Mesenchymal stem cell (in vitro differentiated cells and primary cell): ENCODE measurements at regions not wholly inside any gene's neighbourhood (a gene's known extent, or its start where the extent isn't known, plus 50 kb on each side); places are given as distances from the start of the nearest gene placed in this dataset.

Source experiments
- DNase-seq: peaks from one replicate; pipeline ENCODE4 v3.0.0-alpha.2; 2013
- H2AFZ ChIP-seq: one replicate; pipeline ENCODE4 v1.6.1; 2013; ENCODE audit warnings: low read depth, mild to moderate bottlenecking, control low read depth, inconsistent platforms, low read length, moderate library complexity
- H2AK5ac ChIP-seq: 2 replicates; pipeline ENCODE4 v1.6.1; 2013; ENCODE audit warnings: low read length, moderate library complexity, mild to moderate bottlenecking, inconsistent platforms; ENCODE audit not compliant: severe bottlenecking
- H2BK120ac ChIP-seq: one replicate; pipeline ENCODE4 v1.6.1; 2013; ENCODE audit warnings: low read depth, mild to moderate bottlenecking, inconsistent platforms, low read length, moderate library complexity
- H2BK12ac ChIP-seq, 2 experiments: one replicate each; pipeline ENCODE4 v1.6.1; 2013; ENCODE audit warnings: inconsistent platforms in 2 of 2, low read length in 2 of 2, mild to moderate bottlenecking in 2 of 2, moderate library complexity in 2 of 2, control low read depth in 1 of 2
- H2BK15ac ChIP-seq: one replicate; pipeline ENCODE4 v1.6.1; 2013; ENCODE audit warnings: mild to moderate bottlenecking, low read depth, inconsistent platforms; ENCODE audit not compliant: poor library complexity, severe bottlenecking
- H2BK5ac ChIP-seq: 2 replicates; pipeline ENCODE4 v1.6.1; 2013; ENCODE audit warnings: low read depth, mild to moderate bottlenecking, low read length, control low read depth, inconsistent platforms; ENCODE audit not compliant: poor library complexity, severe bottlenecking
- H3K14ac ChIP-seq, 2 experiments: one replicate each; pipeline ENCODE4 v1.6.1; 2013; ENCODE audit warnings: inconsistent platforms in 2 of 2, low read length in 2 of 2, control low read depth in 1 of 2, mild to moderate bottlenecking in 1 of 2, moderate library complexity in 1 of 2
- H3K18ac ChIP-seq, 2 experiments: one replicate each; pipeline ENCODE4 v1.6.1; 2013; ENCODE audit warnings: inconsistent platforms in 2 of 2, low read length in 2 of 2, control low read depth in 1 of 2, low read depth in 1 of 2, mild to moderate bottlenecking in 1 of 2
- H3K23ac ChIP-seq, 2 experiments: one replicate each; pipeline ENCODE4 v1.6.1; 2013; ENCODE audit warnings: inconsistent platforms in 2 of 2, low read length in 2 of 2, mild to moderate bottlenecking in 2 of 2, moderate library complexity in 2 of 2, control low read depth in 1 of 2
- H3K27ac ChIP-seq: 2 replicates; pipeline ENCODE4 v1.5.1; 2013; ENCODE audit warnings: mild to moderate bottlenecking, moderate library complexity, low read length, control low read depth, inconsistent platforms; ENCODE audit not compliant: poor library complexity, severe bottlenecking
- H3K27me3 ChIP-seq, 2 experiments: 2 replicates each; pipeline versions ENCODE4 v1.6.1 to v1.7.0; 2013; ENCODE audit warnings: low read length in 2 of 2, mild to moderate bottlenecking in 2 of 2, moderate library complexity in 2 of 2, control low read depth in 1 of 2, inconsistent platforms in 1 of 2; ENCODE audit not compliant: control insufficient read depth in 1 of 2, insufficient read depth in 1 of 2
- H3K36me3 ChIP-seq, 2 experiments: 2 replicates each; pipeline versions ENCODE4 v1.6.1 to v1.7.0; 2013; ENCODE audit warnings: low read length in 2 of 2, control low read depth in 1 of 2, inconsistent platforms in 1 of 2, low read depth in 1 of 2, mild to moderate bottlenecking in 1 of 2; ENCODE audit not compliant: insufficient read depth in 2 of 2, control insufficient read depth in 1 of 2
- H3K4ac ChIP-seq, 2 experiments: one replicate each; pipeline ENCODE4 v1.6.1; 2013; ENCODE audit warnings: inconsistent platforms in 2 of 2, low read length in 2 of 2, mild to moderate bottlenecking in 2 of 2, moderate library complexity in 2 of 2, control low read depth in 1 of 2, low read depth in 1 of 2
- H3K4me1 ChIP-seq: 2 replicates; pipeline ENCODE4 v1.6.1; 2013; ENCODE audit warnings: low read depth, low read length, control low read depth; ENCODE audit not compliant: control insufficient read depth, insufficient read depth
- H3K4me2 ChIP-seq: 2 replicates; pipeline ENCODE4 v1.6.1; 2013; ENCODE audit warnings: low read length, mild to moderate bottlenecking, inconsistent platforms; ENCODE audit not compliant: poor library complexity, severe bottlenecking
- H3K4me3 ChIP-seq, 2 experiments: 2 replicates each; pipeline versions ENCODE4 v1.5.1 to v1.7.0; 2013; ENCODE audit warnings: low read length in 2 of 2, mild to moderate bottlenecking in 2 of 2, control low read depth in 1 of 2, low read depth in 1 of 2; ENCODE audit not compliant: insufficient read depth in 1 of 2
- H3K79me1 ChIP-seq: replicated peaks from 2 replicates; pipeline ENCODE4 v1.6.1; 2013; ENCODE audit warnings: mild to moderate bottlenecking, control low read depth, low read length, inconsistent platforms; ENCODE audit not compliant: poor library complexity, severe bottlenecking
- H3K9ac ChIP-seq: 2 replicates; pipeline ENCODE4 v1.7.0; 2013; ENCODE audit warnings: mild to moderate bottlenecking, low read length, moderate library complexity
- H3K9me3 ChIP-seq: 2 replicates; pipeline ENCODE4 v1.7.0; 2013; ENCODE audit warnings: mild to moderate bottlenecking, low read length; ENCODE audit not compliant: control insufficient read depth
- H4K8ac ChIP-seq: one replicate; pipeline ENCODE4 v1.6.1; 2013; ENCODE audit warnings: inconsistent platforms, mild to moderate bottlenecking, low read length, moderate library complexity
- H4K91ac ChIP-seq: one replicate; pipeline ENCODE4 v1.6.1; 2013; ENCODE audit warnings: mild to moderate bottlenecking, low read length, inconsistent platforms
- WGBS: methylation state at CpG from one replicate; pipeline ENCODE4 v1.1.7; 2013; ENCODE audit warnings: mixed read lengths; 5-methylcytosine and 5-hydroxymethylcytosine counted together

DNA sequence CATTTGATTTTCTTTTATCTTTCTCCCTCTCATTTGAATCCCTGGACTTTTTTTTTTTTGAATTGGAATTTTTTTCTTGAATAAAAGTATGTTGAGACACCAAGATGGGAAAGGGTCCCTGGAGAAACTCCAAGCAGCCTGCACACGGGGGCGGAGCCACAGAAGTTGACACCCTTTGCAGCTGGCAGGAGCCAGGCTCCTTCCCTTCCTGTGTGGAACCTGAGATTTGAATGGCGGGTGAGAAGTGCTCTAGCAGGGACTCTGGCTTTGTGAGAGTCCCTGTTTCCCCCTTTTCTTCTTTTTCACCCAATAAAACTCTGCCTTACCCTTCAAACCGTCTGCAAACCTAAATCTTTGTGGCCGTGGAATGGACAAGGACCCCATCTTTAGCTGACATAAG, 1381.0 kb upstream of the MIR17HG start:
- Histone ChIP-seq H2BK12ac (no peak overlapping the region), H3K14ac (no peak overlapping the region), H2BK15ac (no peak overlapping the region), H3K4me1 (no peaks in the 10 kb centered on the region), H3K27me3 (no peaks in the 10 kb centered on the region), H2AK5ac (no peak overlapping the region), H3K4me3 (no peak overlapping the region), H3K9ac (no peak overlapping the region), H3K23ac (no peak overlapping the region), H2BK120ac (no peak overlapping the region), H4K8ac (no peak overlapping the region), H3K9me3 (no peaks in the 10 kb centered on the region), H2BK5ac (no peak overlapping the region), H3K18ac (no peak overlapping the region), H4K91ac (no peak overlapping the region), H3K4ac (no peak overlapping the region), H2AFZ (no peak overlapping the region), H3K4me2 (no peak overlapping the region), H3K27ac (no peak overlapping the region), H3K79me1 (no peaks in the 10 kb centered on the region), H3K36me3 (no peaks in the 10 kb centered on the region)
- DNase-seq, result no peak
- WGBS, result 88% methylated on average over 4 of the region's 5 CpGs

DNA sequence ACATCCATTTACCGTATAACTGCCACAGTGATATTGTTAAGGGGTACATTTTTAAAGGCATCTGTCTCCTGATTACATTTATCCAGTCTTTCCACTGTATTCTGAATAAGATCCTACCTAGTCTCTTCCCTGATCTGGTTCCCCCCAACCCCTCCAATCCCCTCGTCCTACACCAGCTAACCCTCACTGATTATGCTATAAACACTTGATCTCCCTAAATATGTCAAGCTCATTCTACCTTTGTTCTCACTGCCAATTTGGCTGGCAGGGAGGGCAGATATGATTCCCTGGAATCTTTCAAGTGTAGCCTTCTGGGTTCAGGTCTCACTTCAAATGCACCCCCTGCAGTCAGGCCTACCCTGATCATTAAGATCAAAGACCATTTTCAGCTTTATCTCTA, 1379.8 kb upstream of the MIR17HG start:
- Histone ChIP-seq H3K36me3 (no peaks in the 10 kb centered on the region), H3K4me3 (no peak overlapping the region), H3K4ac (no peak overlapping the region), H3K27me3 (no peaks in the 10 kb centered on the region), H3K4me2 (no peak overlapping the region), H3K14ac (no peak overlapping the region), H2BK120ac (no peak overlapping the region), H4K8ac (no peak overlapping the region), H2BK12ac (no peak overlapping the region), H3K18ac (no peak overlapping the region), H3K27ac (no peak overlapping the region), H3K9me3 (no peaks in the 10 kb centered on the region), H2AFZ (no peak overlapping the region), H3K79me1 (no peaks in the 10 kb centered on the region), H2BK5ac (no peak overlapping the region), H2BK15ac (no peak overlapping the region), H3K9ac (no peak overlapping the region), H2AK5ac (no peak overlapping the region), H3K23ac (no peak overlapping the region), H4K91ac (no peak overlapping the region), H3K4me1 (no peaks in the 10 kb centered on the region)
- DNase-seq, result no peak
- 97% methylated on average over 2 of the region's 2 CpGs for WGBS

DNA sequence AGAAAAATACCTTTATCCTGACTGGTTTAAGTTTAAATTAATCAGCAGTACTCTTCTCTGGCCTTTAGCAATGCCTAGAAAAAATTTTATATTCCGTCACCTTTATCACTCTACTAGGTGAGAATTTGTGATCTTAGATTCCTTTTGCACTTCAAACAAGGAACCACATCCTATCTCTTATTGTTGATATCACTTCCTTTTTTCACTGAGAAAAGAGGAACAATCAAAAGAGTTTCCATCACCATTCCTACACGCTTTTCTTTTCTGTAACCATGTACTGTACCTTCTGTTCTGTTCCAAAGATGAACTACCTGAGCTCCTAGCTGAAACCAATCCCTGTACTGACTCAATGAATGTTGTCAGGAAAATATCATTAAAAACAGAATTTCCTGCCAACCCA, 1379.0 kb upstream of the MIR17HG start:
- Histone ChIP-seq H4K8ac (no peak overlapping the region), H3K9ac (no peak overlapping the region), H3K36me3 (no peaks in the 10 kb centered on the region), H2BK120ac (no peak overlapping the region), H3K4me2 (no peak overlapping the region), H3K27me3 (no peaks in the 10 kb centered on the region), H3K27ac (no peak overlapping the region), H2BK5ac (no peak overlapping the region), H3K14ac (no peak overlapping the region), H3K4me3 (no peak overlapping the region), H2BK15ac (no peak overlapping the region), H3K18ac (no peak overlapping the region), H2AK5ac (no peak overlapping the region), H2AFZ (no peak overlapping the region), H2BK12ac (no peak overlapping the region), H3K79me1 (no peaks in the 10 kb centered on the region), H4K91ac (no peak overlapping the region), H3K9me3 (no peaks in the 10 kb centered on the region), H3K23ac (no peak overlapping the region), H3K4me1 (no peaks in the 10 kb centered on the region), H3K4ac (no peak overlapping the region)
- WGBS, result 50% methylated on average over 2 of the region's 2 CpGs
- DNase-seq, result no peak

DNA sequence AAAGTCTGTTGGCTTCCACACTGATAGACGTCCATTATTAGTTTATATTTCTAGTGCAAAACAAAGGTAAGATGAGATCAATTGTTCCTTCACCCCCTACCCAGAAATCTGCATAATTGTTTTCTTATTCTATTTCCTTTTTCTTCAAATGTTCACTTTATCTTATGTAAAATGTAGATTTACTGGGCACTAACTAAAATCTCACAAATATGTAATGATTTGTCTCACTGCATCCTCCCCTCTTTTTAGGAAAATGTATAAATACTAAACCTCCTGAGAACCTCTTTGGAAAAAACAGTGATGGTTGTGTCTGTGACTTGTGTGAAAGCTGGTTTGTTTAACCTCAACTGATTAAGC, 1377.2 kb upstream of the MIR17HG start:
- no peak overlapping the region for H3K4me2 ChIP-seq
- no peak overlapping the region for H4K8ac ChIP-seq
- H3K27me3 ChIP-seq, result no peaks in the 10 kb centered on the region
- H3K4ac ChIP-seq, result no peak overlapping the region
- no peak overlapping the region for H2BK15ac ChIP-seq
- no peak overlapping the region for H2BK12ac ChIP-seq
- WGBS, result no CpG with 5 or more reads among the region's 1 CpG
- H2BK120ac ChIP-seq, result no peak overlapping the region
- no peaks in the 10 kb centered on the region for H3K4me1 ChIP-seq
- no peaks in the 10 kb centered on the region for H3K79me1 ChIP-seq
- no peak overlapping the region for H3K9ac ChIP-seq
- no peak overlapping the region for H3K18ac ChIP-seq
- H3K14ac ChIP-seq, result no peak overlapping the region
- H3K23ac ChIP-seq, result no peak overlapping the region
- no peaks in the 10 kb centered on the region for H3K36me3 ChIP-seq
- peak; percentile 4 for DNase-seq
- H2AK5ac ChIP-seq, result no peak overlapping the region
- no peak overlapping the region for H2BK5ac ChIP-seq
- no peak overlapping the region for H3K27ac ChIP-seq
- no peaks in the 10 kb centered on the region for H3K9me3 ChIP-seq
- H4K91ac ChIP-seq, result no peak overlapping the region
- H3K4me3 ChIP-seq, result no peak overlapping the region
- no peak overlapping the region for H2AFZ ChIP-seq
